Endothelial cell of umbilical vein (primary cell): ENCODE measurements at regions not wholly inside any gene's neighbourhood (a gene's known extent, or its start where the extent isn't known, plus 50 kb on each side); places are given as distances from the start of the nearest gene placed in this dataset.

Experiments
- BruUV-seq: library from RNA; stranded (reverse); fragments of 400-500 nt; replicated peaks from 2 replicates; lab custom pipeline; 2021; lab: Mats Ljungman, UMichigan
- CTCF ChIA-PET: fragments of 300-600, 350-600 bp; sonication (Branson Sonifier 250); formaldehyde crosslinking; loops from one replicate; lab custom pipeline; 2021; ENCODE audit warnings: antibody characterized with exemption, inconsistent platforms; lab: Charles Lee
- POLR2A ChIA-PET: fragments of 300-600, 350-600 bp; sonication (Branson Sonifier 250); formaldehyde crosslinking; loops from one replicate; lab custom pipeline; 2021; ENCODE audit warnings: antibody characterized with exemption, inconsistent platforms; lab: Charles Lee
- DNase-seq: peaks from one replicate; pipeline ENCODE4 v3.0.0-alpha.2; 2011; ENCODE audit warnings: low read depth, low spot score
- FAIRE-seq: peaks from 2 replicates; lab custom pipeline; 2011; peaks lifted over from hg19 to GRCh38; lab: Jason Lieb, UNC
- H2AFZ ChIP-seq: 2 replicates; pipeline ENCODE4 v1.6.0; 2012; ENCODE audit warnings: low read depth, low read length, control low read depth, inconsistent platforms
- H3K27ac ChIP-seq: 2 replicates; pipeline ENCODE4 v1.5.1; 2011; ENCODE audit warnings: low read depth, mild to moderate bottlenecking, control low read depth, low read length, moderate library complexity; ENCODE audit not compliant: insufficient read depth
- H3K27me3 ChIP-seq, 2 experiments: 2 replicates each; pipeline versions ENCODE4 v1.6.0 to v1.6.1; 2011; ENCODE audit warnings: low read length in 2 of 2, mixed read lengths in 1 of 2; ENCODE audit not compliant: control insufficient read depth in 2 of 2, insufficient read depth in 2 of 2
- H3K36me3 ChIP-seq, 2 experiments: 2 replicates in 1 of 2; 3 replicates in 1 of 2; pipeline ENCODE4 v1.5.1; 2011; ENCODE audit warnings: low read length in 2 of 2, mild to moderate bottlenecking in 1 of 2, moderate library complexity in 1 of 2; ENCODE audit not compliant: control insufficient read depth in 2 of 2, insufficient read depth in 2 of 2; ENCODE audit errors: extremely low read depth in 1 of 2
- H3K4me1 ChIP-seq: 3 replicates; pipeline ENCODE4 v1.5.1; 2011; ENCODE audit warnings: mild to moderate bottlenecking, low read length; ENCODE audit not compliant: control insufficient read depth, insufficient read depth; ENCODE audit errors: extremely low read depth
- H3K4me2 ChIP-seq: 2 replicates; pipeline ENCODE4 v1.6.1; 2011; ENCODE audit warnings: low read length, control low read depth, mixed read lengths; ENCODE audit not compliant: insufficient read depth
- H3K4me3 ChIP-seq, 3 experiments: fragments of 200-600 bp in 1 of 3; sonication (generic), shearing (Covaris generic) in 1 of 3; replicated peaks in 1 of 3; 2 replicates each; pipeline ENCODE4 v1.5.1; 2011 to 2016; ENCODE audit warnings: control low read depth in 3 of 3, low read length in 3 of 3, mild to moderate bottlenecking in 2 of 3, inconsistent platforms in 1 of 3, low read depth in 1 of 3, moderate library complexity in 1 of 3; ENCODE audit not compliant: insufficient read depth in 1 of 3
- H3K79me2 ChIP-seq: 2 replicates; pipeline ENCODE4 v1.6.0; 2012; ENCODE audit warnings: low read length, inconsistent platforms; ENCODE audit not compliant: control insufficient read depth, insufficient read depth
- H3K9ac ChIP-seq: replicated peaks from 2 replicates; pipeline ENCODE3; 2011; ENCODE audit warnings: low read length, control low read depth; ENCODE audit not compliant: insufficient read depth; ENCODE audit errors: extremely low read depth
- H3K9me1 ChIP-seq: replicated peaks from 3 replicates; pipeline ENCODE4 v1.6.0; 2011; ENCODE audit warnings: mild to moderate bottlenecking, low read length; ENCODE audit not compliant: control insufficient read depth, insufficient read depth; ENCODE audit errors: extremely low read depth
- H3K9me3 ChIP-seq: replicated peaks from 2 replicates; pipeline ENCODE4 v1.5.1; 2012; ENCODE audit warnings: low read length, inconsistent platforms; ENCODE audit not compliant: control insufficient read depth, insufficient read depth
- H4K20me1 ChIP-seq: replicated peaks from 2 replicates; pipeline ENCODE3; 2011; ENCODE audit warnings: mild to moderate bottlenecking, low read length; ENCODE audit not compliant: control insufficient read depth, insufficient read depth; ENCODE audit errors: extremely low read depth
- EZH2 ChIP-seq: IDR thresholded peaks from 2 replicates; pipeline ENCODE4 v1.6.1; 2012; ENCODE audit warnings: borderline replicate concordance, low read depth, mild to moderate bottlenecking, moderate library complexity, low read length, inconsistent platforms; ENCODE audit not compliant: severe bottlenecking
- FOS ChIP-seq: IDR thresholded peaks from 2 replicates; pipeline ENCODE4 v1.6.1; 2011; ENCODE audit warnings: mild to moderate bottlenecking, low read length, moderate library complexity, borderline replicate concordance; ENCODE audit not compliant: insufficient read depth
- GATA2 ChIP-seq: IDR thresholded peaks from 2 replicates; pipeline ENCODE4 v1.7.0; 2011; ENCODE audit warnings: low read depth, mild to moderate bottlenecking, moderate library complexity, mixed read lengths, low read length; ENCODE audit not compliant: insufficient read length, insufficient read depth
- JUN ChIP-seq: IDR thresholded peaks from 2 replicates; pipeline ENCODE4 v1.6.1; 2011; ENCODE audit warnings: borderline replicate concordance, low read depth; ENCODE audit not compliant: insufficient read length, insufficient read depth
- MYC ChIP-seq: IDR thresholded peaks from one replicate; pipeline ENCODE4 v1.6.1; 2011; ENCODE audit warnings: mild to moderate bottlenecking, low read depth, low read length
- POLR2A ChIP-seq: IDR thresholded peaks from 2 replicates; pipeline ENCODE4 v1.6.1; 2012; ENCODE audit warnings: low read depth, mild to moderate bottlenecking, control low read depth, low read length
- POLR2AphosphoS5 ChIP-seq: IDR thresholded peaks from 2 replicates; pipeline ENCODE4 v1.6.1; 2012; ENCODE audit warnings: low read depth, mild to moderate bottlenecking, control low read depth, low read length, moderate library complexity; ENCODE audit not compliant: insufficient read depth
- dilution Hi-C: fragments of 300-500 bp; cut with MboI; formaldehyde crosslinking; loops from one replicate; pipeline ENCODE4 v1.15.0; 2019; ENCODE audit warnings: low sequenced_read_pairs; ENCODE audit not compliant: extremely low pct_ligation_motif_present
- intact Hi-C: fragments of 100-400 bp; cut with micrococcal nuclease; formaldehyde crosslinking; loops from one replicate; pipeline ENCODE4 v1.10.0; 2022
- TF ChIP-seq, protein P1 (sequence below), 2 donors: IDR thresholded peaks; 1 replicate in 1 of 2; 2 replicates in 1 of 2; pipeline ENCODE4 v1.5.1; 2011; ENCODE audit warnings: low read length in 2 of 2, mild to moderate bottlenecking in 2 of 2, moderate library complexity in 2 of 2, control low read depth in 1 of 2, inconsistent platforms in 1 of 2, low read depth in 1 of 2; ENCODE audit not compliant: insufficient read depth in 1 of 2; ENCODE audit errors: extremely low read depth in 1 of 2
- TF ChIP-seq, protein P2 (sequence below): IDR thresholded peaks from 2 replicates; pipeline ENCODE4 v1.6.1; 2011; ENCODE audit not compliant: insufficient read depth, insufficient read length

DNA sequence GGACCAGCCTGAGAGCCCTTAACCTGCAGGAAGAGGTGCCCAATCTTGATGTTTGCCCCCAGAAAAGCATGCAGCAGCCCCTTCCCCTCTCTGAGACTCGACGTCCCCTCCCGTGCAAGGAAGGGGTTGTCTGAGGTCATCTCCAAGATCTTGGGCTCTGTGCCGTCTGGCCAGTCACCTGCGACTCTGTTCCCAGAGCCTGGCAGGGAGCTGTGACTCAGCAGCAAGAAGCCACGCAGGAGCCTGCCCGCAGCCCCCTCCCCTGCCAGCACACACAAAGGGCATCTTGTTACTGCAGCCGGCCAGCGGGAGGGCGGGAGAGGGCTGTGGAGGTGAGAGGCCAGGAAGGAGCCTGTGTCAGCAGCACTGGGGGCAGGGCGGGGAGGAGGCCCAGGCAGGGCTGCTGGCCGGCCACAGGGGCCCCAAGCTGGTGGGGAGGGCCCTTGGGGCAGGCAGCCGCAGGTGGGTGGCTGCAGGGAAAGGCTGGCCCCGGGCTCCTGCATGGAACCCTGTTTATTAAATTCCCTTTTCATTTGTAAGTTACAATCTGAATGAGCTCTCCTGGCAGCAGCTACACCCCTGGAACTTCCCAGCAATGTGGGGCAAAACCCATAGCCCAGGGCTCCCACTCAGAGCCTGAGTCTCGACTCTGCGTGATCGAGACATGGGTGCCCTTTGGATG is 103.7 kb upstream of the ZMIZ1 start:
- POLR2A ChIA-PET, result no interaction called here
- peak; percentile 4 for FAIRE-seq

More for the DNA sequence above, 103.7 kb upstream of the ZMIZ1 start:
- H3K36me3 ChIP-seq, result no peaks in the 10 kb centered on the region
- no peaks in the 10 kb centered on the region for H4K20me1 ChIP-seq
- intact Hi-C loops (no loop called here), dilution Hi-C loops (no loop called here)
- H3K4me3 ChIP-seq, result no peak overlapping the region
- TF ChIP-seq POLR2A (no peak), POLR2AphosphoS5 (no peak), FOS (no peak), EZH2 (no peak), GATA2 (no peak), MYC (no peak), JUN (no peak)
- TF ChIP-seq, protein P1, sequence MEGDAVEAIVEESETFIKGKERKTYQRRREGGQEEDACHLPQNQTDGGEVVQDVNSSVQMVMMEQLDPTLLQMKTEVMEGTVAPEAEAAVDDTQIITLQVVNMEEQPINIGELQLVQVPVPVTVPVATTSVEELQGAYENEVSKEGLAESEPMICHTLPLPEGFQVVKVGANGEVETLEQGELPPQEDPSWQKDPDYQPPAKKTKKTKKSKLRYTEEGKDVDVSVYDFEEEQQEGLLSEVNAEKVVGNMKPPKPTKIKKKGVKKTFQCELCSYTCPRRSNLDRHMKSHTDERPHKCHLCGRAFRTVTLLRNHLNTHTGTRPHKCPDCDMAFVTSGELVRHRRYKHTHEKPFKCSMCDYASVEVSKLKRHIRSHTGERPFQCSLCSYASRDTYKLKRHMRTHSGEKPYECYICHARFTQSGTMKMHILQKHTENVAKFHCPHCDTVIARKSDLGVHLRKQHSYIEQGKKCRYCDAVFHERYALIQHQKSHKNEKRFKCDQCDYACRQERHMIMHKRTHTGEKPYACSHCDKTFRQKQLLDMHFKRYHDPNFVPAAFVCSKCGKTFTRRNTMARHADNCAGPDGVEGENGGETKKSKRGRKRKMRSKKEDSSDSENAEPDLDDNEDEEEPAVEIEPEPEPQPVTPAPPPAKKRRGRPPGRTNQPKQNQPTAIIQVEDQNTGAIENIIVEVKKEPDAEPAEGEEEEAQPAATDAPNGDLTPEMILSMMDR (IDR thresholded peaks at IDR 0.05; ENCODE audit: extremely low read depth in 1 of 2, insufficient read depth in 1 of 2, low read depth in 1 of 2, low read length in 2 of 2), result no peak
- TF ChIP-seq, protein P2, sequence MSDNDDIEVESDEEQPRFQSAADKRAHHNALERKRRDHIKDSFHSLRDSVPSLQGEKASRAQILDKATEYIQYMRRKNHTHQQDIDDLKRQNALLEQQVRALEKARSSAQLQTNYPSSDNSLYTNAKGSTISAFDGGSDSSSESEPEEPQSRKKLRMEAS, result no peak
- CTCF ChIA-PET, result interaction anchor here (1.0 to 4.3 kb wide), 4 partner anchors 9 to 237 kb away, joined by 3 to 36 read pairs (median 4); no protein-coding TSS in a partner anchor
- H3K27ac ChIP-seq, result no peak overlapping the region
- no TSS peak for BruUV-seq
- peaks cover 23% of the 10 kb centered on the region for H3K4me1 ChIP-seq
- H3K9ac ChIP-seq, result no peak overlapping the region
- no peak overlapping the region for H2AFZ ChIP-seq
- peak; percentile 66 for DNase-seq
- H3K9me1 ChIP-seq, result no peaks in the 10 kb centered on the region
- no peaks in the 10 kb centered on the region for H3K9me3 ChIP-seq
- H3K27me3 ChIP-seq, result no peaks in the 10 kb centered on the region
- H3K4me2 ChIP-seq, result no peak overlapping the region
- H3K79me2 ChIP-seq, result no peaks in the 10 kb centered on the region
